PC-3 (cell line): ENCODE measurements at regions not wholly inside any gene's neighbourhood (a gene's known extent, or its start where the extent isn't known, plus 50 kb on each side); places are given as distances from the start of the nearest gene placed in this dataset.
A peak's percentile ranks its signal among the peaks of the same experiment; 100 is the strongest.
"Not testable (repeated sequence)": the region's sequence is repeated elsewhere in the genome, so short reads cannot be mapped to it uniquely, and the experiment has no call there.

Experiments used
- ATAC-seq: fragments of 200-7000 bp; cut with Tn5 transposase; 2 replicates; pipeline ENCODE4 v1.9.1; 2020; ENCODE audit warnings: mild to moderate bottlenecking, moderate library complexity
- BruUV-seq: library from RNA; stranded (reverse); fragments of 400-500 nt; replicated peaks from 2 replicates; lab custom pipeline; 2021; lab: Mats Ljungman, UMichigan
- CTCF ChIA-PET: fragments of 300-600 bp; sonication (Branson Sonifier 250); formaldehyde crosslinking; loops from one replicate; lab custom pipeline; 2022; ENCODE audit warnings: antibody characterized with exemption; lab: Charles Lee
- POLR2A ChIA-PET: fragments of 300-600 bp; sonication (Branson Sonifier 250); formaldehyde crosslinking; loops from one replicate; lab custom pipeline; 2022; ENCODE audit warnings: antibody characterized with exemption; ENCODE audit not compliant: unreplicated experiment; lab: Charles Lee
- DNase-seq: peaks from one replicate; pipeline ENCODE4 v3.0.0-alpha.2; 2015
- H2AFZ ChIP-seq: fragments of 300-600 bp; sonication (generic); 2 replicates; pipeline ENCODE4 v1.6.0; 2016; ENCODE audit warnings: antibody characterized with exemption, low read length
- H3F3A ChIP-seq: fragments of 300-600 bp; sonication (generic); one replicate; pipeline ENCODE4 v1.6.0; 2017; ENCODE audit warnings: antibody characterized with exemption, low read length, control low read depth, mild to moderate bottlenecking; ENCODE audit not compliant: unreplicated experiment
- H3K27ac ChIP-seq: fragments of 300-600 bp; sonication (generic); 2 replicates; pipeline ENCODE4 v1.5.1; 2016; ENCODE audit warnings: mild to moderate bottlenecking, low read length
- H3K27me3 ChIP-seq: fragments of 300-600 bp; sonication (generic); 2 replicates; pipeline ENCODE4 v1.6.1; 2016; ENCODE audit warnings: low read length, mixed read lengths
- H3K36me3 ChIP-seq: fragments of 300-600 bp; sonication (generic); 2 replicates; pipeline ENCODE4 v1.6.1; 2016; ENCODE audit warnings: low read depth, mixed run types, low read length, mixed read lengths
- H3K4me1 ChIP-seq: fragments of 300-600 bp; sonication (generic); 2 replicates; pipeline ENCODE4 v1.5.1; 2016; ENCODE audit warnings: low read length; ENCODE audit not compliant: insufficient read depth
- H3K4me2 ChIP-seq: fragments of 300-600 bp; sonication (generic); 2 replicates; pipeline ENCODE4 v1.6.0; 2016; ENCODE audit warnings: low read length
- H3K4me3 ChIP-seq: fragments of 300-600 bp; sonication (generic); 2 replicates; pipeline ENCODE4 v1.5.1; 2016; ENCODE audit warnings: mild to moderate bottlenecking, low read length, mixed read lengths
- H3K79me2 ChIP-seq: fragments of 300-600 bp; sonication (generic); 2 replicates; pipeline ENCODE4 v1.6.1; 2017; ENCODE audit warnings: low read length, mixed read lengths
- H3K9ac ChIP-seq: fragments of 300-600 bp; sonication (generic); 2 replicates; pipeline ENCODE4 v1.6.0; 2016; ENCODE audit warnings: mild to moderate bottlenecking, low read length
- H3K9me2 ChIP-seq: fragments of 300-600 bp; sonication (generic); replicated peaks from 2 replicates; pipeline ENCODE4 v1.6.1; 2016; ENCODE audit warnings: mixed run types, low read length, mixed read lengths
- H3K9me3 ChIP-seq: fragments of 300-600 bp; sonication (generic); 2 replicates; pipeline ENCODE4 v1.6.1; 2016; ENCODE audit warnings: low read length, mixed read lengths
- H4K20me1 ChIP-seq: fragments of 300-600 bp; sonication (generic); 2 replicates; pipeline ENCODE4 v1.6.1; 2016; ENCODE audit warnings: low read length, mixed read lengths
- EZH2 ChIP-seq: fragments of 300-600 bp; sonication (generic); IDR thresholded peaks from one replicate; pipeline ENCODE4 v1.6.1; 2017; ENCODE audit warnings: antibody characterized with exemption, mild to moderate bottlenecking, low read length; ENCODE audit not compliant: unreplicated experiment
- EZH2phosphoT487 ChIP-seq: fragments of 300-600 bp; sonication (generic); IDR thresholded peaks from 2 replicates; pipeline ENCODE4 v1.6.1; 2018; ENCODE audit warnings: mild to moderate bottlenecking, antibody characterized with exemption, low read length, borderline replicate concordance
- intact Hi-C: fragments of 100-400 bp; cut with micrococcal nuclease; formaldehyde crosslinking; loops from 2 replicates; pipeline ENCODE4 v1.9.0; 2023
- TF ChIP-seq, protein P1 (sequence below): fragments of 300-600 bp; sonication (generic); conservative IDR thresholded peaks from 2 replicates; pipeline ENCODE4 v1.5.1; 2017; ENCODE audit warnings: antibody characterized with exemption, low read depth, mild to moderate bottlenecking, low read length

- Histone ChIP-seq H3K9ac (no peak overlapping the region), H4K20me1 (no peaks in the 10 kb centered on the region), H3K27me3 (no peaks in the 10 kb centered on the region), H3K4me3 (no peak overlapping the region), H2AFZ (no peak overlapping the region), H3F3A (no peaks in the 10 kb centered on the region), H3K9me3 (no peaks in the 10 kb centered on the region), H3K79me2 (no peaks in the 10 kb centered on the region), H3K9me2 (no peaks in the 10 kb centered on the region), H3K27ac (no peak overlapping the region), H3K36me3 (no peaks in the 10 kb centered on the region; the same call in 1 of the 2 replicates), H3K4me1 (peaks cover 8% of the 10 kb centered on the region), H3K4me2 (no peak overlapping the region)
- ATAC-seq (no peak), DNase-seq (no peak)
- TF ChIP-seq EZH2phosphoT487 (no peak), EZH2 (no peak)
- TF ChIP-seq, protein P1, sequence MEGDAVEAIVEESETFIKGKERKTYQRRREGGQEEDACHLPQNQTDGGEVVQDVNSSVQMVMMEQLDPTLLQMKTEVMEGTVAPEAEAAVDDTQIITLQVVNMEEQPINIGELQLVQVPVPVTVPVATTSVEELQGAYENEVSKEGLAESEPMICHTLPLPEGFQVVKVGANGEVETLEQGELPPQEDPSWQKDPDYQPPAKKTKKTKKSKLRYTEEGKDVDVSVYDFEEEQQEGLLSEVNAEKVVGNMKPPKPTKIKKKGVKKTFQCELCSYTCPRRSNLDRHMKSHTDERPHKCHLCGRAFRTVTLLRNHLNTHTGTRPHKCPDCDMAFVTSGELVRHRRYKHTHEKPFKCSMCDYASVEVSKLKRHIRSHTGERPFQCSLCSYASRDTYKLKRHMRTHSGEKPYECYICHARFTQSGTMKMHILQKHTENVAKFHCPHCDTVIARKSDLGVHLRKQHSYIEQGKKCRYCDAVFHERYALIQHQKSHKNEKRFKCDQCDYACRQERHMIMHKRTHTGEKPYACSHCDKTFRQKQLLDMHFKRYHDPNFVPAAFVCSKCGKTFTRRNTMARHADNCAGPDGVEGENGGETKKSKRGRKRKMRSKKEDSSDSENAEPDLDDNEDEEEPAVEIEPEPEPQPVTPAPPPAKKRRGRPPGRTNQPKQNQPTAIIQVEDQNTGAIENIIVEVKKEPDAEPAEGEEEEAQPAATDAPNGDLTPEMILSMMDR: no peak
- intact Hi-C loops: no loop called here
- POLR2A ChIA-PET: no interaction called here
- no TSS peak for BruUV-seq
- CTCF ChIA-PET: no interaction called here
Observed at GRCh38 chr7:17105701-17106100, 192.8 kb upstream of the AHR start.

- no peaks in the 10 kb centered on the region for H3K9me3 ChIP-seq
- CTCF ChIA-PET: no interaction called here
Observed at GRCh38 chr7:17108049-17108584, 190.3 kb upstream of the AHR start.

DNA sequence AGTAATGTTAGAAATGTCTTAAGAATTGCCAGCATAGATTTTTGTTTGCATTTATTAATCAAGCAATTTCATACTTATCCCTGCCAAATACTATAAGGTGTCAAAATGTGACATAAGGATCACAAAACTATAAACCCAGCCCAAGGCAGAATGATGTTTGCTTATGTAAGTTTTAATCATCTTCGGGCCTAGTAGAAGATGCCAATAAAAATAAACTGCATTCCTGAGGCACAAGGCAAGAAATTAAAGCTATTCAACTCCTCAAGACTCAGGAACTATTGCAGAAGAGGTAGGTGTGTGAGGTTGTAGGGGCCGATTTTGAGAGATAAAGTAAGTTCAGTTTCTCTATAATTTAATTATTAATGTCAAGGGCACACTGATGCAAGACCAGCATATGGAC lies 189.4 kb upstream of the AHR start:
- peak overlapping the region; percentile 40; the same call in 1 of the 2 replicates for H3K4me2 ChIP-seq
- intact Hi-C loops: no loop called here

More at GRCh38 chr7:17108049-17108584, 190.3 kb upstream of the AHR start:
- ATAC-seq (no peak), DNase-seq (no peak)
- H3K4me2 ChIP-seq: no peak overlapping the region
- POLR2A ChIA-PET: no interaction called here
- H3K27me3 ChIP-seq: no peaks in the 10 kb centered on the region
- H2AFZ ChIP-seq: no peak overlapping the region
- no peak overlapping the region for H3K4me3 ChIP-seq
- no peak overlapping the region for H3K9ac ChIP-seq
- H3K79me2 ChIP-seq: no peaks in the 10 kb centered on the region
- H3K27ac ChIP-seq: no peak overlapping the region
- no peaks in the 10 kb centered on the region for H3F3A ChIP-seq
- H4K20me1 ChIP-seq: no peaks in the 10 kb centered on the region
- TF ChIP-seq EZH2: no peak
- TF ChIP-seq, protein P1: no peak
- no peak for TF ChIP-seq EZH2phosphoT487
- no peaks in the 10 kb centered on the region for H3K36me3 ChIP-seq
- BruUV-seq: no TSS peak
- H3K9me2 ChIP-seq: no peaks in the 10 kb centered on the region
- peaks cover 8% of the 10 kb centered on the region for H3K4me1 ChIP-seq
- intact Hi-C loops: no loop called here

GRCh38 chr7:17113770-17114169 lies 184.7 kb upstream of the AHR start:
- H3K27ac ChIP-seq, H3K9me2 ChIP-seq, H4K20me1 ChIP-seq, ATAC-seq, H3K9ac ChIP-seq, DNase-seq, H3K27me3 ChIP-seq, H2AFZ ChIP-seq, H3K79me2 ChIP-seq, POLR2A ChIA-PET, H3K4me3 ChIP-seq, H3K4me2 ChIP-seq, H3K36me3 ChIP-seq, intact Hi-C loops, CTCF ChIA-PET, H3F3A ChIP-seq, H3K9me3 ChIP-seq, BruUV-seq: not testable (repeated sequence)
- peaks cover 11% of the 10 kb centered on the region for H3K4me1 ChIP-seq

More for the DNA sequence above, 189.4 kb upstream of the AHR start:
- BruUV-seq: no TSS peak
- CTCF ChIA-PET: no interaction called here
- ATAC-seq (peak; percentile 85), DNase-seq (peak; percentile 56)
- Histone ChIP-seq H3K27ac (no peak overlapping the region), H3K9ac (no peak overlapping the region), H3K4me1 (peaks cover 8% of the 10 kb centered on the region), H2AFZ (no peak overlapping the region), H3F3A (no peaks in the 10 kb centered on the region), H3K4me3 (no peak overlapping the region), H4K20me1 (no peaks in the 10 kb centered on the region), H3K27me3 (no peaks in the 10 kb centered on the region), H3K9me2 (no peaks in the 10 kb centered on the region), H3K9me3 (no peaks in the 10 kb centered on the region), H3K79me2 (no peaks in the 10 kb centered on the region), H3K36me3 (no peaks in the 10 kb centered on the region)
- TF ChIP-seq EZH2phosphoT487 (no peak), EZH2 (no peak)
- TF ChIP-seq, protein P1: no peak
- POLR2A ChIA-PET: interaction anchor here (0.6 kb wide), 1 partner anchor 190 kb away, joined by 3 read pairs; the partner anchor contains the start of gene AHR
